GM23338 (cell line): ENCODE measurements at regions not wholly inside any gene's neighbourhood (a gene's known extent, or its start where the extent isn't known, plus 50 kb on each side); places are given as distances from the start of the nearest gene placed in this dataset.

Source experiments
- CREB1 ChIP-seq: fragments of 250-450 bp; sonication (Bioruptor Pico); IDR thresholded peaks from 2 replicates; pipeline ENCODE4 v1.5.0; 2020; ENCODE audit warnings: low read depth, mild to moderate bottlenecking, moderate library complexity
- CTCF ChIP-seq, 2 experiments: fragments of 200-600 bp in 1 of 2; sonication (generic) in 1 of 2; conservative IDR thresholded peaks; 2 replicates each; pipeline versions ENCODE4 v1.5.1 to v1.6.1; 2016 to 2017; ENCODE audit warnings: antibody characterized with exemption in 2 of 2, low read depth in 2 of 2, mild to moderate bottlenecking in 2 of 2, moderate library complexity in 1 of 2
- EZH2 ChIP-seq: fragments of 200-600 bp; sonication (generic); IDR thresholded peaks from one replicate; pipeline ENCODE4 v1.8.0; 2017; ENCODE audit warnings: antibody characterized with exemption, mild to moderate bottlenecking, low read depth; ENCODE audit not compliant: unreplicated experiment
- JUNB ChIP-seq: IDR thresholded peaks from one replicate; pipeline ENCODE4 v1.6.1; 2016; ENCODE audit warnings: antibody characterized with exemption; ENCODE audit not compliant: unreplicated experiment
- NANOG ChIP-seq: IDR thresholded peaks from 2 replicates; pipeline ENCODE4 v1.6.1; 2016; ENCODE audit warnings: antibody characterized with exemption, borderline replicate concordance
- POLR2AphosphoS5 ChIP-seq: IDR thresholded peaks from 2 replicates; pipeline ENCODE4 v1.6.1; 2016; ENCODE audit warnings: antibody characterized with exemption, low read depth
- ZNF114 ChIP-seq: fragments of 250-450 bp; sonication (Bioruptor Pico); IDR thresholded peaks from 2 replicates; pipeline ENCODE4 v1.5.0; 2020; ENCODE audit warnings: mild to moderate bottlenecking, moderate library complexity
- ZNF462 ChIP-seq: fragments of 250-450 bp; sonication (Bioruptor Pico); IDR thresholded peaks from 2 replicates; pipeline ENCODE4 v1.5.0; 2020; ENCODE audit warnings: mild to moderate bottlenecking, moderate library complexity

GRCh38 chr11:23284631-23285030 is 424.4 kb upstream of the CCDC179 start (continued):
- no peak for TF ChIP-seq CTCF (conservative IDR thresholded peaks at IDR 0.05; ENCODE audit: low read depth in 2 of 2)
- TF ChIP-seq JUNB, result no peak
- no peak for TF ChIP-seq POLR2AphosphoS5
- no peak for TF ChIP-seq ZNF114 (CRISPR knock-in tag)
- TF ChIP-seq NANOG, result no peak
- no peak for TF ChIP-seq ZNF462
- TF ChIP-seq EZH2, result no peak
- no peak for TF ChIP-seq CREB1 (CRISPR knock-in tag)
